Activated CD4-positive, alpha-beta T cell treated with anti-CD3 and anti-CD28 coated beads, Interleukin-2, amount 50 U/mL, for 1 hour (primary cell): ENCODE measurements at regions not wholly inside any gene's neighbourhood (a gene's known extent, or its start where the extent isn't known, plus 50 kb on each side); places are given as distances from the start of the nearest gene placed in this dataset.

Experiments
- DNase-seq: peaks from one replicate; pipeline ENCODE4 v3.0.0-alpha.2; 2020

DNA sequence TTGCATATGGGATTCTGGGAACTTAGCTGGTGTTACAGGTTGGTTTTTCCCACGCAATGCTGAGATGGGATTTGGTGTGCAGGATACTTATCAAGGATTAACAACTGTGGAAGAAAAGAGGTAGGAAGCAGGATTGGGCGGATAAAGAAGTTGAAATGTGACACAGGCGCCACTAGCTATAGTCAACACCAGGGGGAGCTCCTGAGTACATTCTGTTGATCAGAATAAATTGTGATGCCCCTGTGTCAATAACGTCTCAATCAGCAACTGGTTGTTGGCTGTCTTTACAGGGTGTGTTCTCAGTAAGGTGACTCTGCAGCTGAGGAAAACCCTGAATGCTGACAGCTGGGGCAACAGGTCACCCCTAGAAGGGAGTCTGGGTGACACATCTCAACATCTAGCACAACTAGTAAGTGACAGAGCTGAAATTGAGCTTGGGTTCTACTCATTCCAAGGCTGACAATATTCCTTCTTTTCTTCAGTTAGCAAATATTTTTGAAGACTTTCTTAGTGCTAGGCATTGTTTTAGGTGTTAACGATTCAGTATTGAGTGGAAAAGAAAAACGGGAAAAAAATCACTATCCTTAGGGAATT, 143.0 kb downstream of the ARL6IP6 start:
- no peak for DNase-seq

DNA sequence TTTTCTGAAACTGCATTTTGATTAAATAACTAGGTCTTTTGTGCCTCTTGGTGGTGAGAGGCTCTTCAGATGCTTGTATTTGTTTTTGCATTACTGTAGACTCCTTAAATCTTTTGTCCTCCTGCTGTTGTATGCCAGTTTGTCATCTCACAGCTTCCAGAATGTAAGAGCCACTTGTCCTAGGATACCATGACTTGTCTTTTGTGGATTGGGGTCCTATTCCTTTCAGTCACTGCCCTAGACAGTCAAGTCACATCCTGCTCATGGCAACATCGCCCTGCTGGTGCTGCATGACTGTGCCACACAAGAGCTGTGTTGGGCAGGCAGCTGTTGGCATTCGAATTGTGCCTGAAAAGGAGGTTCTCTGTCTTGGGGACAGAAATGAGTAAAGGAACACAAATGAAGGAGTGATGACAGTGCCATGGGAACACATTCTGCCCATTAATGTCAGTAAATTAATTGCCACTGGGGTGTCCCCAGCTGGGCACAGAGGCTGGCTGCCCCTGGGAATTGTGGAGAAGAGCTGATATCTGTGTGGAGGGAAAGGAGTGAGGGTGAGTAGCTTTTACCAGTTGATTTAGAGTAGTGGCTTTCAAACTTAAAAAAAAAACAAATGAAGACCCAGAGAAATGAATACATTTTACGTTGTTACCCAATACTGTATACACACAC, 140.3 kb downstream of the ARL6IP6 start:
- DNase-seq, result no peak

DNA sequence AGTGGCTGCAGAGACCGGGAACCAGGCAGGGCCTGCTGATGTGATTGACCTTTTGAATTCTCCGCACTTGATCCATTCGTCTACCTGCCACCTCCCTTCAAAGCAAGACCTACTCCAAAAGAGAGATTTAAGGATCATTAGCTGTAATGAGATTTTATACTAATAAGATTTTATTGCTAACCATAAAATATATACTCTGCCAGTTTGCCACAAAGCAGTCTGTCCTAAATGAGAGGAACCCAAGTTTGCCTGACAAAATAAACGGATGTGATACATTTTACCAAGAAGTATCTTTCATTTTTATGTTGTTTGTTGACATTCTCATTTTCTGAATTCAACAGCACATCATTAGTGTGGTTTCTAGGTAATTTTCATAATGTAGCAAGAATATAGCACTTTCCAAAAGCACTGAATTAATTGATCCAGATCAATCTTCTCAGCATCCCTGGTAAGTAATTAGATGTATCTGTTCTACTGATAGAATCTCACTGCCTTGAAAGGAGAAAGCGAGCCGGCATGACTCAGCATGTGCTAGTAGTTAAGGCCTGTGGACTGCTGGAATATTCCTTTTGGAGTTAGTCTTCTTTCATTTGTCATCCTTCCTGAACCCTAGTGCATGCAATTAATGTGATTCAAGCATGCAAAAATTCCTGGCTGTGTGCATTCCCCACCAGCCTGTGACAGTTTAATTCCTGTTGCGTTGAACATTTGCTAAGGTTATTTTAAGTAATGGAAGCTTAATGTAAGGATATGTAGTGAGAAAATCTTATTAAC, 128.5 kb downstream of the ARL6IP6 start:
- no peak for DNase-seq

GRCh38 chr2:152835674-152836073, 117.3 kb downstream of the ARL6IP6 start:
- DNase-seq, result no peak

DNA sequence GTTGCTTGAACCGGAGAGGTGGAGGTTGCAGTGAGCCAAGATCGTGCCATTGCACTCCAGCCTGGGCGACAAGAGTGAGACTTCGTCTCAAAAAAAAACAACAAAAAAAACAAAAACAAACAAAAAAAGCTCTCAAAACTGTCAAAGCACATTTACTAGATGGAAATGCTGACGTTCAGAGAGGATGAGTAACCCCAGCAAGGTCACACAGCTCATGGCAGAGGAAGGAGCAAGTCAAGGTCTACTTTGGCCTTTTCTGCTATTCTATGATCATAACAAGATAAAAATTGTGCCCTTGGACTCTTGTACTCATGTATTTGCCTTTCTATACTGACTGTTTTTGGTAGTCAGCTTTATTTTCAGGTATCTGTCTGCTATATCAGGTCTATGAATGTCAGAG, 109.5 kb downstream of the ARL6IP6 start:
- no peak for DNase-seq

- no peak for DNase-seq
These were observed 108.3 kb downstream of the ARL6IP6 start for GRCh38 chr2:152826581-152827279.

- no peak for DNase-seq
These were observed 107.4 kb downstream of the ARL6IP6 start for GRCh38 chr2:152825834-152826233.

GRCh38 chr2:152823905-152824304, 105.5 kb downstream of the ARL6IP6 start:
- DNase-seq, result no peak

DNA sequence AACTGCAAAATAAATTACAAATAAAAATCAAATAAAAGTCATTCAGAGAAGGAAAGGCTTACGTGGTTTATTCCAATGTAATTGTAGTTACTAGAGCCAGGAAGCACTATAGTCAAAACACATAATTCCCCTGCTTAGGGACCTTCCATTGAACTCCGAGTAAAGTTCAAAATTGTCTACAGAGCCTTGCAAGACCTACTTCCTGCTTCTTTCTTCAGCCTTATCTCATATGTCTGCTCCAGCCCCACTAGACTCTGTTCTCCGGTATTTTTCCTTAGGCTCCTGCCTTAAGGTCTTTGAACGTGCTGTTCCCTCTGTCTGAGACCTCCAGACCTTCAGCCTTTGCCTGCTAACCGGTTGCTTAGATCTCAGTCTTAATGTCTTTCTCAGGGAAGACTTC, 104.3 kb downstream of the ARL6IP6 start:
- DNase-seq, result no peak

- no peak for DNase-seq
These were observed 101.6 kb downstream of the ARL6IP6 start for GRCh38 chr2:152820048-152820447.

- no peak for DNase-seq
These were observed 97.3 kb downstream of the ARL6IP6 start for GRCh38 chr2:152815634-152816257.

- DNase-seq, result no peak
These were observed 96.1 kb downstream of the ARL6IP6 start for GRCh38 chr2:152814475-152815030.

- no peak for DNase-seq
These were observed 94.9 kb downstream of the ARL6IP6 start for GRCh38 chr2:152813351-152813750.
